ENCODE measurements at regions not wholly inside any gene's neighbourhood (a gene's known extent, or its start where the extent isn't known, plus 50 kb on each side); places are given as distances from the start of the nearest gene placed in this dataset.

- peak; percentile 11 for TF ChIP-seq CTCF (IDR thresholded peaks at IDR 0.05; ENCODE audit: insufficient read depth, low read depth, low read length)
- no peak for TF ChIP-seq EZH2 (IDR thresholded peaks at IDR 0.05; ENCODE audit: insufficient read depth, low read length)
These were observed 1531.9 kb upstream of the ACVR2A start for GRCh38 chr2:146312899-146313298.

Measured in astrocyte (in vitro differentiated cells and primary cell).